OCI-LY7 (cell line): ENCODE measurements at regions not wholly inside any gene's neighbourhood (a gene's known extent, or its start where the extent isn't known, plus 50 kb on each side); places are given as distances from the start of the nearest gene placed in this dataset.
"Not testable (repeated sequence)": the region's sequence is repeated elsewhere in the genome, so short reads cannot be mapped to it uniquely, and the experiment has no call there.

Source experiments
- BruUV-seq: library from RNA; stranded (reverse); fragments of 400-500 nt; replicated peaks from 2 replicates; lab custom pipeline; 2021; lab: Mats Ljungman, UMichigan
- CTCF ChIA-PET: fragments of 300-600 bp; sonication (Branson Sonifier 250); formaldehyde crosslinking; loops from one replicate; lab custom pipeline; 2022; ENCODE audit warnings: antibody characterized with exemption; ENCODE audit not compliant: unreplicated experiment; lab: Charles Lee
- POLR2A ChIA-PET: fragments of 300-600 bp; sonication (Branson Sonifier 250); formaldehyde crosslinking; loops from one replicate; lab custom pipeline; 2022; ENCODE audit warnings: antibody characterized with exemption; lab: Charles Lee
- DNase-seq: peaks from one replicate; pipeline ENCODE4 v3.0.0-alpha.2; 2015; ENCODE audit warnings: low spot score
- H2AFZ ChIP-seq: fragments of 200-600 bp; sonication (generic), shearing (Covaris generic); 2 replicates; pipeline ENCODE4 v1.6.1; 2014; ENCODE audit warnings: mild to moderate bottlenecking, antibody characterized with exemption, low read length, moderate library complexity
- H3K27ac ChIP-seq: fragments of 200-600 bp; sonication (generic); 2 replicates; pipeline ENCODE4 v1.5.1; 2014; ENCODE audit warnings: mixed run types, low read depth, mild to moderate bottlenecking, moderate library complexity, low read length, inconsistent platforms; ENCODE audit not compliant: poor library complexity, severe bottlenecking
- H3K36me3 ChIP-seq: fragments of 200-600 bp; sonication (generic); 2 replicates; pipeline ENCODE4 v1.6.1; 2014; ENCODE audit warnings: mild to moderate bottlenecking, antibody characterized with exemption, low read length, moderate library complexity, mixed read lengths; ENCODE audit not compliant: insufficient read depth
- H3K4me1 ChIP-seq: fragments of 200-600 bp; sonication (generic); 2 replicates; pipeline ENCODE4 v1.5.1; 2014; ENCODE audit warnings: mild to moderate bottlenecking, low read length; ENCODE audit not compliant: insufficient read depth, poor library complexity, severe bottlenecking
- H3K4me2 ChIP-seq: fragments of 200-600 bp; sonication (generic); 2 replicates; pipeline ENCODE4 v1.6.1; 2014; ENCODE audit warnings: mild to moderate bottlenecking, low read length
- H3K4me3 ChIP-seq: fragments of 200-600 bp; sonication (generic); 2 replicates; pipeline ENCODE4 v1.5.1; 2014; ENCODE audit warnings: mild to moderate bottlenecking, low read depth, low read length; ENCODE audit not compliant: poor library complexity, severe bottlenecking
- H3K79me2 ChIP-seq: fragments of 200-600 bp; sonication (generic); 2 replicates; pipeline ENCODE4 v1.6.1; 2016; ENCODE audit warnings: low read depth, mild to moderate bottlenecking, low read length, moderate library complexity, mixed read lengths; ENCODE audit not compliant: insufficient read depth
- H3K9me2 ChIP-seq: fragments of 200-600 bp; sonication (generic); 2 replicates; pipeline ENCODE4 v1.6.1; 2016; ENCODE audit warnings: mild to moderate bottlenecking, low read length, mixed read lengths; ENCODE audit not compliant: insufficient read depth
- H3K9me3 ChIP-seq: fragments of 200-600 bp; sonication (generic); 2 replicates; pipeline ENCODE4 v1.6.1; 2014; ENCODE audit warnings: mild to moderate bottlenecking, mixed run types, low read length, mixed read lengths
- H4K20me1 ChIP-seq: fragments of 200-600 bp; sonication (generic); 2 replicates; pipeline ENCODE4 v1.6.1; 2014; ENCODE audit warnings: mild to moderate bottlenecking, antibody characterized with exemption, low read length, moderate library complexity, mixed read lengths; ENCODE audit not compliant: insufficient read depth
- CTCF ChIP-seq: fragments of 200-600 bp; sonication (generic); conservative IDR thresholded peaks from 2 replicates; pipeline ENCODE4 v1.5.1; 2014; ENCODE audit warnings: mild to moderate bottlenecking, antibody characterized with exemption, low read length, moderate library complexity, mixed read lengths
- EZH2phosphoT487 ChIP-seq: fragments of 200-600 bp; sonication (generic); IDR thresholded peaks from 2 replicates; pipeline ENCODE4 v1.6.1; 2018; ENCODE audit warnings: low read depth, borderline replicate concordance, mild to moderate bottlenecking, mixed run types, antibody characterized with exemption, low read length, moderate library complexity, mixed read lengths
- intact Hi-C: fragments of 100-400 bp; cut with micrococcal nuclease; formaldehyde crosslinking; loops from one replicate; pipeline ENCODE4 v1.10.0; 2022; ENCODE audit not compliant: unreplicated experiment

- no peak overlapping the region for H2AFZ ChIP-seq
- H4K20me1 ChIP-seq: no peaks in the 10 kb centered on the region
- H3K4me3 ChIP-seq: no peak overlapping the region
- no peaks in the 10 kb centered on the region for H3K4me1 ChIP-seq
- H3K27ac ChIP-seq: no peak overlapping the region
- ChIA-PET POLR2A (no interaction called here), CTCF (interaction anchor here (0.6 kb wide), 1 partner anchor 32 kb away, joined by 3 read pairs; no protein-coding TSS in a partner anchor)
- intact Hi-C loops: no loop called here
- H3K36me3 ChIP-seq: no peaks in the 10 kb centered on the region
- H3K4me2 ChIP-seq: no peak overlapping the region
- no peaks in the 10 kb centered on the region for H3K9me3 ChIP-seq
- no peak for DNase-seq
- TF ChIP-seq EZH2phosphoT487: no peak
- no peak for TF ChIP-seq CTCF
- no TSS peak for BruUV-seq
- H3K79me2 ChIP-seq: no peaks in the 10 kb centered on the region
- no peaks in the 10 kb centered on the region for H3K9me2 ChIP-seq
Observed at GRCh38 chr11:112620621-112621394, 340.4 kb upstream of the NCAM1 start.

- no peak overlapping the region for H3K27ac ChIP-seq
- no peak overlapping the region for H2AFZ ChIP-seq
- no peak overlapping the region for H3K4me2 ChIP-seq
- BruUV-seq: no TSS peak
- H3K36me3 ChIP-seq: no peaks in the 10 kb centered on the region
- H3K79me2 ChIP-seq: no peaks in the 10 kb centered on the region
- TF ChIP-seq EZH2phosphoT487 (no peak), CTCF (no peak)
- no peaks in the 10 kb centered on the region for H4K20me1 ChIP-seq
- POLR2A ChIA-PET: no interaction called here
- H3K9me3 ChIP-seq: no peaks in the 10 kb centered on the region
- no peaks in the 10 kb centered on the region for H3K9me2 ChIP-seq
- no peak for DNase-seq
- no peak overlapping the region for H3K4me3 ChIP-seq
- H3K4me1 ChIP-seq: no peaks in the 10 kb centered on the region
- intact Hi-C loops: no loop called here
- CTCF ChIA-PET: no interaction called here
Observed at GRCh38 chr11:112623057-112623456, 338.2 kb upstream of the NCAM1 start.

GRCh38 chr11:112624431-112624830 is 336.8 kb upstream of the NCAM1 start:
- Histone ChIP-seq H3K4me2 (no peak overlapping the region), H4K20me1 (no peaks in the 10 kb centered on the region), H2AFZ (no peak overlapping the region), H3K27ac (no peak overlapping the region), H3K9me3 (no peaks in the 10 kb centered on the region), H3K36me3 (no peaks in the 10 kb centered on the region), H3K4me3 (no peak overlapping the region), H3K9me2 (no peaks in the 10 kb centered on the region), H3K4me1 (no peaks in the 10 kb centered on the region), H3K79me2 (no peaks in the 10 kb centered on the region)
- ChIA-PET CTCF (no interaction called here), POLR2A (interaction anchor here (1.0 kb wide), 1 partner anchor 483 kb away, joined by 3 read pairs; no protein-coding TSS in a partner anchor)
- intact Hi-C loops: no loop called here
- BruUV-seq: no TSS peak
- TF ChIP-seq CTCF: no peak
- TF ChIP-seq EZH2phosphoT487: no peak
- no peak for DNase-seq

GRCh38 chr11:112624971-112625370 is 336.2 kb upstream of the NCAM1 start:
- H2AFZ ChIP-seq, H3K9me2 ChIP-seq, H3K27ac ChIP-seq, H3K4me2 ChIP-seq, H3K36me3 ChIP-seq, DNase-seq, intact Hi-C loops, H4K20me1 ChIP-seq, H3K4me1 ChIP-seq, BruUV-seq, CTCF ChIA-PET, H3K9me3 ChIP-seq, H3K79me2 ChIP-seq, H3K4me3 ChIP-seq: not testable (repeated sequence)
- POLR2A ChIA-PET: interaction anchor here (1.0 kb wide), 1 partner anchor 482 kb away, joined by 3 read pairs; no protein-coding TSS in a partner anchor
